ENCODE measurements at regions not wholly inside any gene's neighbourhood (a gene's known extent, or its start where the extent isn't known, plus 50 kb on each side); places are given as distances from the start of the nearest gene placed in this dataset.

DNA sequence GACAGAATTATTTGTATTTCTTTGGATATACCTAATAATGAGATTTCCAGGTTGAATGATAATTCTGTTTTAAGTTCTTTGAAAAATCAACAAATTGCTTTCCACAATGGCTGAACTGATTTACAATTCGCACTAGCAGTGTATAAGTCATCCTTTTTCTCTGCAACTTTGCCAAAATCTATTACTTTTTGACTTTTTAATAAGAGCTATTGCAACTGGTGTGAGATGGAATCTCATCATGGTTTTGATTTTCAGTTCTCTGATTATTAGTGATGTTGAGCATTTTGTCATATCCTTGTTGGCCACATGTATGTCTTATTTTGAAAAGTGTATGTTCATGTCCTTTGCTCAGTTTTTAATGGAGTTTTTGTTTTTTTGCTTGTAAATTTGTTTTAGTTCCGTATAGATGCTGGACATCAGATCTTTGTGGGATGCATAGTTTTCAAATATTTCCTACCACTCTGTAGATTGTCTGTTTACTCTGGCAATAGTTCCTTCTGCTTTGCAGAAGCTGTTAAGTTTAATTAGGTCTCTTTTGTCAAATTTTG is 409.8 kb upstream of the CITED2 start:
- no peak for DNase-seq

DNA sequence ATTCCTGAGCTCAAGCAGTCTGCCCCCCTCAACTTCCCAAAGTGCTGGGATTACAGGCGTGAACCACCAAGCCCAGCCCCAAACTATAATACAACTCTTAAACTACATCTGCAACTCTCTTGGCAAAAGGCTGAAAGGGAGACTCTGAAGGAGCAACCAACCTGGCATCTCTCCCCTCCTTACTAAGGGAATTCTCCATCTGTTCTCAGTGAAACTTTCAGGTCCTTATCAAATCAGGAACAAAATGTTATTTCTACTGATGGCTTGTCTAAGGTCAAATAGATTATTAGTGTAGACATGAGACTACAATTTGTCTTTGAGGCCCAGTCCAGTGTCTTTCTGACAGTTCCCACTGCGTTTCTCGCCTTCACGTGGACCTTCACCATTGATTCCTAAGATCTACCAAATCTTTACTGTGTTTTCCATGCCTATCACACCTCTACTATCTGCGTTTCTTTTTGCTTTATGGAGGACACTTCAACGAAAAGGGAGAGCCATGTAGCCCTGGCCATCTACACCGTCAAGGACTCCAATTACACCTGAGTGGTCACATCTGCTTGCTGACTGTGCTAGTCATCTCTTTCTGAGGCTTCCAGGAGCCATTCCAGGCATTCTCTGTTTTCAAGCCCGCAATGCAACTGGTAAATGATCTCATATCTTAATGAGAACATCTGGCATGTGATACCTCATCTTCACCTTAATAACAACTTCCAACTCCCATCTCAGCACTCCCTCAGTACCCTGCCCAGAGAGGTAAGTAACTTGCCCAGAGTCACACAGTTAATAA is 405.7 kb upstream of the CITED2 start:
- no peak for DNase-seq

DNA sequence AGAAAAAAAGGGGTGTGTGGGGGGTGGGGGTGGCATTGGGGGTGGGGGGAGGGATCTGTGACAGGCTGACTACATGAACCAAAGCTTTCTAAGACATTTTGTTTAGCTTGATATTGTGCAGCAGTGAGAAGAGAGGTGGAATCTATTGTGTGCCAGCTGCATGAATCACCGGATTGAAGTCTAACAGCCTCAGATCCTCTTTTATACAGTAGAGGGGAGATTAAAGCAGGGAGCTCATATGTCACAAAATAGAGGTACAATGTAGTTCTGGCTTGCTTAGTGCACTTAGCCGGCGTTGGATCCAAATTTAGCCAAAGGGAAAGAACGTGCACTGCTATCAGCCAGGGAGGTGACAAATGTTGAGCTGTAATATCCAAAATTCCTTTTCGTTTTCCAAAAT is 404.2 kb upstream of the CITED2 start:
- DNase-seq = no peak

DNA sequence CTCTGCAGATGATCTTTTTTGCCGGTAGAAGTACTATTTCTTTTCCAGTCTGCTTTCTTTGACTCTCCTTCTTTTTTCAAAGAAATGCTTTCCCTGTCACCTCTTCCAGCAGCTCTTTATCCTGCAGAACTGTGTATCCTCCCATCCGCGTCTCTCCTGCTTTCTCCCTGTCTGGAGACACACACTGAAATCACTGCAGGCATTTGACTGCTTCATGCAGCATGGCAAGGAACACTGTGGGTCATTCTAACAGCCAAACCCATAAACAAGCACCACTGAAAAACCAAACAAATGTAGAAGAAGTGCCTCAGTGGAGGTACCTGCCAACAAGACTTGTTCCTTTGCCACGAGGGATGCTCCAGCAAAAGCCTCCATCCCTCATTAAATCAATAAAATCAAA is 403.7 kb upstream of the CITED2 start:
- no peak for DNase-seq

DNA sequence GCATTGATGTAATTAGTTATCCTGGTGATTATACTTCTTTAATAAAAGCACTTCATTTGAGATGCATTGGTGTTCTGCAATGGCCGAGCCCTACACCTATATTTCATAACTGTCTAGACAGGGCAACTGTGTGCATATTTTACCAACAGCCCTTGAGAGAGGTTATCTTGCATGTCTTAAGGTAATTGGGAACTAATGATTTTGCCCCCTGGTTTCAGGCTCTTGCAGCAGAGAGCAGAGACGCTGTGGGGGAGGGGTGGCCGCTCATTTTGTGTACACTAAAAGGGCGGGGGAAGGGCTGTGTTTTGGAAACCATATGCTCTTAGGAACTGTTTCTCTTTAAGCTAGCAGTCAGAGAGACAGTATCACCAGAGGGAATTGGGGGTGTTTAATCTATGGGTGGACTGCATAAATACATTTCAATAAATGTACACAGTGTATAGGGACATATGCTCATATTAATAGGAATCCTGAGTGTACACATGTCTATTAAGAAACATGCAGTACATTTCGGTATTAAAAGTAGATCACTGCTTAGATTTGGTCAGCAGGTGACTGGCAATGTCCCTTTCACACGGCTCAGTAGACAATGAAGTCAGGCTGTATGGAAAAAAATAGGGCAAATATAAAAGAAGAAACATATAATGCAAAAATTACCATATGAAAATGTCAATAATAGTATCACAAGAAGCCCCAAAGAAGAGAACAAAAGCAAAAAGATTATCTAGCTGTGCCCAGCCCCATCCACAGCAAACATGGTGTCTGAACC is 402.9 kb upstream of the CITED2 start:
- no peak for DNase-seq

DNA sequence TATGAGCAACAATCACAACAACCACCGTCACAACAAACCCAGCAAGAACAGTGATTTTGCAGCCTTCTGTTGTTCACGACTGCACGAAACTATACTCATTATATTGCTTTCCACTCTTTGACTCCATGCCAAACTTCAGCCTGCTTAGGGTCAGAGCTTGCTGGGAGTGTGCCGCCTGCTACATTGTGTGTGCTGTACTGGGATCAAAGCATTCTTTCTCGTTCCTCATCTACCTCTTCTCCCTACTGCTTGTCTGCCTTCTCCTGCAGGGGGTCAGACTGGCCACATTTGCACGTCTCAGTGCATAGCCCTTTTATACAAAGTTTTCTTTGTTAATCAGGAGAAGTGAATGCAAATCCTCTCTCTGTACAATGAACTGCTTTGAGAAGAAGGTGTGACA is 401.6 kb upstream of the CITED2 start:
- no peak for DNase-seq

DNA sequence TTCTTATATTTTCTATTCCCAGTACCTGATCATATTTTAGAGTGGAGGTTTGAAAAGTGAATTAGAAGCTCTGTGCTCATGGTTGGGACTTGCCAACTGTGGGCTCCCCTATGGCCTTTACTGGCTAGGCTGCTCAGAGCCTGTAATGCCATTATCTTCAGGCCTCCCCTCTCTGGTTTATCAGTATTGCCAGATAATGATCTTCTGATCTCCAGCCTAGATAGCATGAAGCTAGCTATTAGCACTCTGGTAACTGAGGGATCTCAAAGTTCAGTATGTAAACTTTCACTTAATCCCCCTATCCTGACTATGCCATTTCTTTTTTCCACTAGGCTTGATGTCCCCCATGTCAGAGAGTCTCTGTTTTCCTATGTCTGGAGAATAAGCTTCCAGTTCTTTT is 393.7 kb upstream of the CITED2 start:
- DNase-seq = no peak

DNA sequence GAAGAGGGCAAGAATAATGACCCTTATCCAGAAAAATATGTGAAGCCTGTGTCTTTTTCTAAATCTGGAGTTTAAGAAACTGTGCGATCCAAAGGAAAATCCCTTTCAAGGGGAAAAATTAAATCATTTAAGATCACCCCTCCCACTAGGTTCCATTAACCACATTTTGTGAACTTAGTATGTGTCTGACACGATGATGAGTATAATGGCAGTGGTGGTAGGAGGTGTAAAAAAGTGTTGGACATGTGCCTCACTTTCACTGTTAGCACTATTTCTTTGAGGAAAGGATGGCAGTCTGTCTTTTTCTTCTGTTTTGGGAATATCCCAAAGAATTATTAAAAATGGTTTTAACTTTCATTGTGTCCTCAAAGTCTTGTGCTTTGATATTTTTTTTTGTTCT is 392.3 kb upstream of the CITED2 start:
- no peak for DNase-seq

DNA sequence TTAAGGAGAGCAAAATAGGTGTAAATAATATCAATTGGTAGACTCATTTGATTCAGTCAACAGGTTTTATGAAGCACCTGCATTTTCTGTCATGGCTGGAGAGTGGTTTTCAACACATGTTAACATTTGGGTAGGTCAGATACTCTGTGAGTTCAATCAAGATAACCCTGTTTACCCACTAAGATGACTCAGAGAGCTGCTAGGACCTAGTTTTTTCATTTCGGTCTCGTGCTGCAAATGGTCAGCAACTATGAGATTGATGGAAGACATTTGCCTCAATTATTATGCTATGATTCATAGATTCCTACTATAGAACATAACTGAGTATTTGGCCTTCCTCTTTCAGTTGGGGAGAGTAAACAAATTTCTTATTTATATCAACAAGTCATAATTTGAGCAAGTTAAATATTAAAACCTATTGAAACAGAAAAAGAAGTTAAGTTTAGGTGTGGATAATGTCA is 391.4 kb upstream of the CITED2 start:
- no peak for DNase-seq

DNA sequence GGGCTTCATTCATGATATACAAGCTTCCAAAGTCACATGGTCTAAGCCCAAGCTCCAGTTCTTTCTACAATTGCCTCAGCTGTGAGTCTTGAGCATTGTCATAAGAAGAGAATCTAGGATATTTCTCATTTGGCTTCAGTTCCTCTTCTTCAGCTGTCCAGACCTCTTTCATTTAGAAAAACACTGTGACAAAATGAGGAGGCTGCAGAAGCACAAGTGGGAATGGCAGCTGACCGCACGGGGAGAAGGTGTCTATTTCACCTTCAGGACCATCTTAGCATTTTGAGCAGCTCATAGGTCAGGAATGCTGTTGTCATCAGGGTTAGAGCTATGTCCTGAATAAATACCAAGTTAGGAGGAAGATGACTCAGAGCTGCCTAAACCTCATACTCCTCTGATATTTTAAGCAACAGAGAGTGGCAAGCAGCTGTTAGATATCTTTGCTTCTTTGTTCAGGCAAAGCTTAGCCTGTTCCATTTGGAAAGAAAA is 390.1 kb upstream of the CITED2 start:
- peak; percentile 52 for DNase-seq

DNA sequence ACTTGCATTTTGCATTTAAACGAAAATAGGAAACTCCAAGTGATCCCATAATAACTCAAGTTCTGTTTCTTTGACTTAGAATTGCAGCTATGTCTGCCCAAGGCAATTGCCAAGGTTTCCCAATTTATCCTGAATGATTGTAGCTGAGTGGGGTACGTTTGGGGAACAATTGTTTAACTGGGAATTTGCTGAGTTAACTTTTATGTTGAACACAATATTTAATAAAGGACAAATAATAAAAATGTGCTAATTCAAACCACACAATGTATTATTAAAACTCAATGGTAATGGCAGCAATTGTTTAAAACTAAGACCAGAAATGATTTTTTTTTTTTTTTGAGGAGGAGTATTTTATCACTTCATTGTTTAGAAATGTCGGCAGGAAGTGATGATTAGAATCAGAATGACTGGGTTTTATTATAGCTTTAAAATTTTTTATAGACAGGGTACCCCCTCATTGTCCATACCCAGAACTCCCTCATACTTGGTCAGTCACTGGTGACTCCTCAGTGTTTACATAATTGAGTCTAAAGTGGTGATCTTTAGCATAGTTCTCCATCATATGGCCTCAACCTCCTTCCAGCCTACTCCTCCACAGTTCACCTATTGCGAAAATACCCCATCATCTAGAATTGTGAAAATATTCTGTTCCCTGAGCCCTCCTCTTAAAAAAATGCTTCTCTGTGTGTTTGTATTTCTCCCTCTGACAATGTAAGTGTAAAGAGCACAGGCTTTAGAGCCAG is 389.2 kb upstream of the CITED2 start:
- no peak for DNase-seq

DNA sequence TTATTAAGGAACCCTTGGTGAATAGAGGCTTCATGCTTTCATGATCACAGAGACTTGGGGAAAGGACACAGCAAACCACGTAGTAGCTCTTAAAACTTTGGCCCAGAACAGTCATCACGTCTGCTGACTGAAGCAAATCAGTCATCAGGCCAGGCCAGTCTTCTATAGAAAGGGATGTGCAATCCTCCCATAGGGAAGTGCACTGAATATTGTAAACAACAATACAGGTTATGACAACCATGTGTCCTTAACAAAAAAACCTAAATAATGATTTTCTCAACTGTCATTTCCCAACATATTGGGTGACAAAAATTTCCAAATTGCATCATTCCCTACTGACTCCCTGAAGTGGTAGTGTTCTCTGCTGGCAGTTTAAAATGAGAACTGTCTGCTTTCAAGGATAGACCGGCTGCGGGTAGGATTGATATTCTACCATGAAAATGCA is 388.2 kb upstream of the CITED2 start:
- no peak for DNase-seq

DNA sequence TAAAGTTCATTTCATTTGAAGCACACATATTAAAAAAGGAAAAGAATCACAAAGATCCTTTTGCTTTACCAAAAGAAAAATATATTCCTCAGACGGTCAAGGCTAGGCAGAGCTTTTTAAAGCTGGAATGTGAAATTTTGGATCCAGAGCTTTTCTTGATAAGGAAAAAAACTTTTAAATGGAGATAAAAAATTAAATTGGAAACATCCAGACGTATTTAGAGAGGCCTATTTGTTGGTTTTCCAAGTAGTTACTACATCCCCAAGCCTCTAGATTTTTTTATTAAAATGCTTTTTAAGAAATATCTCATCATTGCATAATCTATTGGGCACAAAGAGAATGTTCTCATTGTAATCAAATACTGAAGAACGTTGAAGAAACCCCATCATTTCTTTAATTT is 385.7 kb upstream of the CITED2 start:
- DNase-seq = no peak

DNA sequence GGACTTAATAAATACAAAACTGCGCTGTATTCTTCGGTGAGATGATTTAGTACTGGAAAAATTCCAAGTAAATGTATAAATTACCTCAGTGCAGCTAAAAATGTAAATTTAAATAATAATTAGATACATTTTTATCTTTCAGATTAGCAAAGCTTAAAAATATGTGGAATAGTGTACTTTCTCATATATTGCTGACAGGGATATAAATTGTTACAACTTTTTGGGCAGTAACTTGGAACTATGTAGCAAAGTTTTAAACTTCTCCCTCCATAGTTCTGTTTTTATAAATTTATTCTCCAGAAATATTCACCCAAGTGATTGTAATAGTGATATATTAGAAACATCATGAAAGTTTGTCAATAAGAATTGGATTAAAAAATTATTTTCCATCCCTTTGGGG is 384.6 kb upstream of the CITED2 start:
- no peak for DNase-seq

DNA sequence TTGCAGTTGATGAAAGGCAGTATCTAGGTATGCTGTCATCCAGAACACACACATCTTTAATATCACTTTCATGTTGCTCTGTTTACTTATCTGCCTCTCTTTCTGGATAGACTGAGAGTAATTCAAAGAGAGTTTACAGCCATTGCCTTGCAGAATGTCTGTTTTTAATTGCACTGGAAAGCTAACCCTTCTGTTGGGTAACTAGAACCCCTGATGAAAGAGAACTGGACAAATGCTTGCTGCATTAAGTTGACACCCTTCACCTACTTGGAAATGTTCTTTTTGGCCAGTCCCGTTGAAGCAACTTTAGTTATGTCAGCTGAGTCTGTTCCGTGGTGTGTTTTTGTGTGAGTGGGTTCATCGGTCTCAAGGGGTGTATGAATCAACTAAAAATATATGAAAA is 383.8 kb upstream of the CITED2 start:
- DNase-seq = no peak

DNA sequence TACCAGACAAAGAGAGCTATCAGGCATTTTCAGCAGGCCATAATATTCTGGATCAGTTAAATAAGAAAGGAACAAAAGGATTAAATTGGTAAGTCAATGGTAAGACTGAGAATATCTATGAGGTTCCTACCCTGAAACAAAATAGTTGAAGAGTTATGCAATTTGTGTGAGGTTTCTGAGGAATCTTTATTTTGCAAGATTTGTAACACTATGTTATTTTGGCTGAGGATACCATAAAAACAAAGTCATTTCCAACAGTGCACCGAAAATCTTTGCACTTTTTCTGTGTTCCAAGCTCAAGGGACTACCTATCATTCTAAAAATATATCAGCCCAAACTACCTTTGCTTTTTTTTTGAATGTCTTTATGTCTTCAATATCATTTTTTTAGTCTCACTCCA is 383.3 kb upstream of the CITED2 start:
- no peak for DNase-seq

DNA sequence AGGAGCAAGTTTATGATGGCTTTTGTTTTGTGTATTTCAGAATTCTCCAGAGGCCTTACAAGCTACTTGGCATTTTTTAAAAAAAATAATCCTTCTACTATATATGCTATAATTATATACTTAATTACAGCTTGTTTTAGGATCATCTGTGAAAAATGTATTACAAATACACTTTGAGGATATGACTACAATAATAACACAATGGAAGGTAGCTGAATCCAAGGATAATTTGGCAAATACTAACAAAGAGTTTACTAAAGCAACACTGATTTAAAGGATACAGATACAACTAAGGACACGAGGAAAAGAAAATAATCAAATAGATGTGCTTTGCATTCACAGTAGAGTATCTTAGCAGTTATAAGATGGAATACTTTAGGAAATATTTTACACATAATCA is 381.9 kb upstream of the CITED2 start:
- DNase-seq = no peak

DNA sequence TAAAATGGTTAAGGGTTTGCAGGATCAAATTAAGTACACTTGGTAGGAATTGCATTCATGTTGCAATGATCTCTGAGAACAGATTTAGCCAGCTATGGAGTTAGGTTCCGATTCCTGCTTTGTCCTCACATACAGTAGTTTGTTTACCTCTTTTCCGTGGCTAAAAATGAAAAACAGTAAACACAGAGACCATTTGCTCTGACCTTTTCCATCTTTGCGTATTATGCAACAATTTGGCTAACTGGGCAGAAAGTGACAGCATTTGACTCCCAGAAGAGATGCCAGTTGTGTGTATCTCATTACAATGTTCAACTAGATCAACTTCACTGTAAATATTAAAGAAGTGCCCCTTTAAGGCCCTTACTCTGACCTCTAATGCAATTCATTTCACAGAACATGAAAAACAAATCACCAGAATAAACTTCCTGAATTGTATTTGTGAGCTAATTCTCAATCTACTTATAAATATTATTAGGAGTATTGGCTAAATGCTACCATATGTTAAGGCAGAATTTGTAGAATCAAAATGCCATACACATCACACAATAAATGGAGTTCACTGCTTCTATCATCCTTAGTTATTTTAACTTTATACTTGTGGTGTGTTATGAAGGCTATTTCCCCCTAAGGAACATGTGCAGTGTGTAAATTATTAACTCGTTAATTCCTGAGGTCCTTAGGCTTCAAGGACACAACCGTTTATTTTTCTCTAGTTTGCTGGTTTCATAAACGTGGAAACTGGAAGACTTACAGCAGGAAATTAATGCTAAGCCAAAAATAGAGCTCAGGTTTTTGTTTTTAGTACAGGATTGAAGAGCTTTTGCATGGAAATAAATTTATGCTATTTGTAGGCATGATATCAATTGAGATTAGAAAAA is 380.7 kb upstream of the CITED2 start:
- DNase-seq = no peak

DNA sequence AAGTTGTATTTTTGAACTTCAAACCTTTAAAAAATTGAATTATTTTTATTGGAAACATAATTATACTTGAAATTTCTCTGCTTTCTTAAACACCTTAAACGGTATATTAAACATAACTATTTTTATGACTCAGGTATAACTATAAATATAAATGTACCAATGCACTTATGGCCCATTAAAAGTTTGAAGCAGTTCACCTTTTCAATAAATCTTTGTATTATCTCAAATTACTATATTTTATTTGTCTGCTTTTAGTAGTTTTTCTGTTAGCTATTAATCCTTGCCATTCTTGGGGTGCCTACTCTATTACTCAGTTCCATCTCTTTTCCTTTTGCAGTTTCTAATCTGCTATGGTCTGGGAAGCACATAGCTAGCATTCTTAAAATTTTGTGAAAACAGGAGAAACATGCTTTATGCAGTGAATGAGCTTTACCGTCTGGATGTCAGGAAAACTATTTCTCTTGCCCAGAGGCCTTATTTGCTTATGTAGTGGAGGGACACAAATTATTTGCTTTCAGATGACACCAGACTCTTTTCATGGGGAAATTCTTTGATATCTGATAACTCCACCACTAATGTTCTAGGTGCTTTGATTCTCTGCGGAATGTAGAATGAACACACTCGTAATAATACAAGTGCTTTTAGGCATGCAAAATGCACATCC is 378.9 kb upstream of the CITED2 start:
- DNase-seq = no peak

DNA sequence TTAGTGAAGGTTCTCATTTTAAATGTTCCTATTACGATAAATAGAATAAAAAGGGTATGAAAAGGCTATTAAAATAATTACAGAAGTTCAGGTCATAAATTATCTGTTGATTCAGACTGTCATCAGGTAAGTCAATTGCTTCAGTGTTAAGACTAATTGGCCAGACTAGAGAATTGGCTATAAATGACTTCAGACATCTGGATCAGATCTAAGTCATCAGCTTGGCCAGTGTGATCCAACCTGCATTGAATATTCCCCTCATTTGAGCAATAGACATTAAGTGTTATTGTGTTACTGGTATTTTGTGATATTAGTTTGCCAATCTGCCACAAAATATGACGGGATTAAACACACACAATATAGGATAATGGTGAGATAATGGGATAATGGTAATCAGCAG is 377.6 kb upstream of the CITED2 start:
- DNase-seq = no peak

DNA sequence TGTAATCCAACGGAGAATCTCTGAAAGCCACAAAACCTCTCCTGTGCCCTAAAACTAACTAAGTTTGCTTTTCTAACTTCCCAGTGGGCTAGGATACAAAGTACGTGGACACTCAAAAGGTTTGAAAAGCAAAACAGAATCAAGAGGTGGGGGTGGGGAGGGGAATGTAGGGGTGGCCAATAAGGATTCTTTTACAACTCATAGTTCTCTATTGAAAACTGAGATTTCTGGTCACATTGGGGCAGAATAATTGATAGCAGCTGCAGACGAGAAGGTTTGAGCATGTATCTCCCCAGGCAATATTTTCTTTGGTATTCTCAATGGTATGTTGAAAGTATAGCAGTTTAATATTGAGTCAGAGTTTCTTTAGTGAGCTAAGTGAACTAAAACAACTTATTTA is 376.7 kb upstream of the CITED2 start:
- no peak for DNase-seq

Data from right forelimb (tissue), 1 donor.